CD4-positive, CD25-positive, alpha-beta regulatory T cell (primary cell): ENCODE measurements at regions not wholly inside any gene's neighbourhood (a gene's known extent, or its start where the extent isn't known, plus 50 kb on each side); places are given as distances from the start of the nearest gene placed in this dataset.

Experiments
- ATAC-seq, 2 donors: fragments of 150-1000 bp; cut with Tn5 transposase; one replicate each; pipeline ENCODE4 v1.10.0; 2021; ENCODE audit warnings: low read depth in 2 of 2, moderate number of reproducible peaks in 2 of 2, moderate library complexity in 1 of 2
- DNase-seq, 3 donors: peaks; one replicate each; pipeline versions ENCODE4 v3.0.0 to v3.0.0-alpha.2; 2012 to 2022; ENCODE audit warnings: mixed read lengths in 1 of 3
- H3K27ac ChIP-seq: one replicate; pipeline ENCODE4 v1.7.0; 2013; ENCODE audit warnings: mild to moderate bottlenecking, low read length; ENCODE audit not compliant: insufficient read depth, poor library complexity, severe bottlenecking
- H3K27me3 ChIP-seq: one replicate; pipeline ENCODE4 v1.7.0; 2013; ENCODE audit warnings: low read length; ENCODE audit not compliant: control insufficient read depth, insufficient read depth
- H3K36me3 ChIP-seq: one replicate; pipeline ENCODE4 v1.7.0; 2013; ENCODE audit warnings: mild to moderate bottlenecking, low read length, moderate library complexity; ENCODE audit not compliant: control insufficient read depth, insufficient read depth
- H3K4me1 ChIP-seq: 2 replicates; pipeline ENCODE4 v1.7.0; 2013; ENCODE audit warnings: mild to moderate bottlenecking, low read length; ENCODE audit not compliant: insufficient read depth, control insufficient read depth, poor library complexity, severe bottlenecking
- H3K4me3 ChIP-seq: one replicate; pipeline ENCODE4 v1.7.0; 2013; ENCODE audit warnings: low read depth, mild to moderate bottlenecking, low read length, moderate library complexity
- H3K9me3 ChIP-seq, 2 experiments: 1 replicate in 1 of 2; 2 replicates in 1 of 2; pipeline ENCODE4 v1.7.0; 2013; ENCODE audit warnings: low read length in 2 of 2, mild to moderate bottlenecking in 1 of 2, moderate library complexity in 1 of 2; ENCODE audit not compliant: control insufficient read depth in 2 of 2
- H3K27ac Mint-ChIP-seq, 3 donors: one replicate each; pipeline ENCODE4 v1.8.0; 2020 to 2022; ENCODE audit warnings: mild to moderate bottlenecking in 3 of 3, mixed read lengths in 3 of 3, moderate library complexity in 2 of 3
- H3K27me3 Mint-ChIP-seq: one replicate; pipeline ENCODE4 v1.8.0; 2022; ENCODE audit warnings: mild to moderate bottlenecking, mixed read lengths
- H3K36me3 Mint-ChIP-seq: one replicate; pipeline ENCODE4 v1.8.0; 2020; ENCODE audit warnings: mixed read lengths
- H3K4me1 Mint-ChIP-seq, 4 donors: one replicate each; pipeline ENCODE4 v1.8.0; 2020 to 2022; ENCODE audit warnings: mixed read lengths in 4 of 4, mild to moderate bottlenecking in 1 of 4
- H3K4me3 Mint-ChIP-seq, 4 donors: one replicate each; pipeline ENCODE4 v1.8.0; 2020 to 2022; ENCODE audit warnings: mild to moderate bottlenecking in 4 of 4, mixed read lengths in 4 of 4, moderate library complexity in 3 of 4
- H3K9me3 Mint-ChIP-seq, 7 donors: one replicate each; pipeline ENCODE4 v1.8.0; 2020 to 2022; ENCODE audit warnings: mixed read lengths in 7 of 7, mild to moderate bottlenecking in 3 of 7, moderate library complexity in 2 of 7

DNA sequence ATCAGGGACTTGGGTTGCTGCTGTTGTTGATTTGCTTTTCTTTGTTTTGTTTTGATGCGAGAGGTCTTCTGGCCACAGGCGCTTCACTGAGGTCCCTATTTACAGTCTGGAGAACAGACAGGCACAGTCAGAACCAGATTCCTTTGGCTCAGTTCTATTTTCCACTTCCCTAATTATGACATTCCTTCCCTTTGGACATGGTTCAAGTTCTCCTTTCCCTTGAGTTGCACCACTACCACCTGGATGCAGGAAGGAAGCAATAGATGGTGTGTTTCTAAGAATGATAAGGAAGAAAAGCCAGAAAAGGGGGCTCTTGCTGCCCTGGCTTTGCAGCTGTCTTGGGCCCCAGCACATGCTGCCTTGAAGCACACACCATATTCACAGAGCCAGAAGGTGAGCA, 160.6 kb downstream of the MAF start:
- H3K27me3 ChIP-seq: no peaks in the 10 kb centered on the region
- DNase-seq: no peak
- no peak overlapping the region for H3K4me3 ChIP-seq
- no peaks in the 10 kb centered on the region for H3K4me1 Mint-ChIP-seq
- H3K9me3 ChIP-seq: no peaks in the 10 kb centered on the region
- H3K27ac ChIP-seq: no peak overlapping the region
- H3K27ac Mint-ChIP-seq: no peak overlapping the region
- no peaks in the 10 kb centered on the region for H3K36me3 Mint-ChIP-seq
- no peaks in the 10 kb centered on the region for H3K36me3 ChIP-seq
- H3K4me3 Mint-ChIP-seq: no peak overlapping the region
- H3K27me3 Mint-ChIP-seq: no peaks in the 10 kb centered on the region
- no peak for ATAC-seq
- no peaks in the 10 kb centered on the region for H3K4me1 ChIP-seq
- no peaks in the 10 kb centered on the region for H3K9me3 Mint-ChIP-seq

DNA sequence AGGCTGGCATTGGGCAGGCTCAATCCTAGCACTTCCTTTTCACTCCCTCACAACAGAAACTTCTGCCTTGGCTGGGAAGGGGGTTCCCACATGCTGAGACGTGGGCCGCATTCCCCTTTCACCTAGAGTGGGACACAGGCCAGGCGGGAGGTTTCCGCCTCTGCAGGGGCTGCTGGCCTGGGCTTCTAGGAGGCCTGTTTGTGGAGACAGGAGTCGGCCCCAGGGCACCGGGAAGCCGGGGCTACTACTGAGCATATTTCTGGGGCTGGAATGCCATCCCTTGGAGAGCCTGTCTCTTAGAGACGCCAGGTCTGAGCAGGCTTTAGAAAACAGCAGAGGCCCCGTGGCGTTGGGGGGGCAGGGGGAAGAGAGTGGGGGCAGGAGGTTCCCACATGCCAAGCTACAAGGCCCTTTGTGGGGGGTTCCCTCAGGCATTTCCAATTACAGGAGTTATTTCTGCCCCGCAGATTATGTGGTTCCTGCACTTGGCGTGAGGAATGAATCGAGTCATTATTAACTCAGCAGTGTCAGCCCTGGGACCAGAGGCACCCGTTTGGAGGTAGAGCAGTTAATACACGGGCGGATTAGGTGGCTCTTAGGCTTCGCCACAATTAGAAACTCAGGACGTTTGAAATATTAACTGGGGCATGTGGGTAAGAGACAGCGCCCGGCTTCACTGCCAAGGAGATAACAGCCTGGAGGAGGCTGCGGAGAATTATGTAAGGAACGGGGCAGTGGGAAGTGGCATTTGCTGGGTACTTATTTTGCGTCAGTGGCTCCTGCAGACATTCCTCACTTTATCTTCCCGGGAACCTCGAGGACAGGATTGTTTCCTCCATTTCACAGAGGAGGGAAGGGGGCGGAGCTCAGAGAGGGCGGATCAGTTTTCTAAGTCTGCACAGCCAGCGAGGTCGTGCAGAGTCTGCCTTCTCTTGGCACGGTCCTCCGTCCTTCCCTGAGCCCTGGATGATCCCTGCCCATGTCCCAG, 162.5 kb downstream of the MAF start:
- no peak overlapping the region for H3K4me3 Mint-ChIP-seq
- no peak overlapping the region for H3K27ac Mint-ChIP-seq
- H3K9me3 ChIP-seq: no peaks in the 10 kb centered on the region
- H3K4me1 Mint-ChIP-seq: no peaks in the 10 kb centered on the region
- ATAC-seq: no peak
- no peaks in the 10 kb centered on the region for H3K4me1 ChIP-seq
- H3K36me3 Mint-ChIP-seq: no peaks in the 10 kb centered on the region
- no peak for DNase-seq
- no peak overlapping the region for H3K27ac ChIP-seq
- no peaks in the 10 kb centered on the region for H3K27me3 ChIP-seq
- H3K36me3 ChIP-seq: no peaks in the 10 kb centered on the region
- H3K4me3 ChIP-seq: no peak overlapping the region
- peaks cover 4% of the 10 kb centered on the region for H3K27me3 Mint-ChIP-seq
- no peaks in the 10 kb centered on the region for H3K9me3 Mint-ChIP-seq

DNA sequence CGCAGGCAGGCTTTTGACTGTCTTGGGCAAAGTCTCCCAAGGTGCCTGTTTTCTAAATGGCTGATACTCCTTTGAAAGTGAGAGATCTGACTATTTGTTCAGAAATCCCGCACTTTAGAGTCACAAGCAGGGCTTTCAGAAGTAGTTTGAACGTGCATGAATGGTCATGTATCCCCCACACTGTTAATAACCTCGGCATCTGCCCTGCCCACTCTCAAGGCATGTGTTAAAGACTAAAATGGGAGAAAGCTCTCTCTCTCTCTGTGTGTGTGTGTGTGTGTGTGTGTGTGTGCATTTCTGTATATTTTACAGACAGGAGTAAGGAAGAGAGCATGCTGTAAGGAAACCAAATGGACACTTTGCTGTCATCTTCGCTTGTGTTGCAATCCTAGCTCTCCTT, 163.7 kb downstream of the MAF start:
- peaks cover 0 to 2% (median 0%) of the 10 kb centered on the region in 7 donors for H3K9me3 Mint-ChIP-seq
- H3K36me3 Mint-ChIP-seq: no peaks in the 10 kb centered on the region
- no peaks in the 10 kb centered on the region for H3K27me3 ChIP-seq
- H3K4me3 ChIP-seq: no peak overlapping the region
- H3K4me3 Mint-ChIP-seq: no peak overlapping the region
- DNase-seq (no peak), ATAC-seq (no peak)
- no peaks in the 10 kb centered on the region for H3K4me1 Mint-ChIP-seq
- no peak overlapping the region for H3K27ac Mint-ChIP-seq
- no peaks in the 10 kb centered on the region for H3K9me3 ChIP-seq
- H3K36me3 ChIP-seq: no peaks in the 10 kb centered on the region
- H3K27me3 Mint-ChIP-seq: peaks cover 4% of the 10 kb centered on the region
- no peak overlapping the region for H3K27ac ChIP-seq
- H3K4me1 ChIP-seq: no peaks in the 10 kb centered on the region

DNA sequence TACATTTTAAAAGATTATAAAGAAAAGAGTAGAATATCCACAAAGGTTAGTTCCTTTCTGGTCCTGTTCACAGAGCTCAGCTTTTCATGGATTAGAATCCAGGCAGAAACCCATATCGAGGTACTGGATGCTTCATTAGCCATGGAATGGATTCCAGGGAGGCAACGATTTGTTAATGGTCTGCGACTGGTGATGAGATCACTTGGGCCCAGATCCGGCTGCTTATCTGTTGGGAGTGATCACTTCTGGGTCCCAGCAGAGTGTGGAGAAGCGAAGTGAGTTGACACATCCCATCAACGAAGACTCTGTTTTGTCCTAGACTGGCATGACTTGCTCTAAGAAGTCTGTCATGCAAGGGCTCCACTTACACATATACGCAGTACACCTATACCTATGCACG, 165.8 kb downstream of the MAF start:
- Histone ChIP-seq H3K27me3 (no peaks in the 10 kb centered on the region), H3K36me3 (no peaks in the 10 kb centered on the region), H3K9me3 (no peaks in the 10 kb centered on the region), H3K27ac (no peak overlapping the region), H3K4me1 (no peaks in the 10 kb centered on the region), H3K4me3 (no peak overlapping the region)
- no peak for ATAC-seq
- Mint-ChIP-seq H3K9me3 (peaks cover 0 to 2% (median 0%) of the 10 kb centered on the region in 7 donors), H3K27me3 (peaks cover 4% of the 10 kb centered on the region), H3K36me3 (no peaks in the 10 kb centered on the region), H3K4me3 (no peak overlapping the region), H3K4me1 (no peaks in the 10 kb centered on the region), H3K27ac (no peak overlapping the region)
- no peak for DNase-seq

DNA sequence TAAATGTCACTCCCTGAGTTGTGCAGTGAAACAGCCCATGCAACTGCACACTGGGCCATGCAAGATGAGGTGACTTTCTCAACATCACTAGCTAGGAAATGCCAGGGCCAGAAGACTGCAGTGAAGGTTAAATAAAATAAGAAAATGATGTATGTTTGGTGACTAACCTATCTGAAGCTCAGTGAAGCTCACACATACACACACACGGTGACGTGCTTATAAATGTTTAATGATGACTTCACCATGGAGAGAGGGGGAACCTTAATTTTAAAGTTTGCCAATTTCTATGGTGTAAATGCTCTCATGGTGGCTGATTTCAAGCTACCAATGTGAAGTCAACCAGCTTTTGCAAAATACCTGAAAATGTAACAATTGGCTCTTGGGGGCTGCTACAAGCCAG, 166.4 kb downstream of the MAF start:
- H3K27me3 Mint-ChIP-seq: peaks cover 4% of the 10 kb centered on the region
- no peaks in the 10 kb centered on the region for H3K4me1 Mint-ChIP-seq
- peaks cover 0 to 2% (median 0%) of the 10 kb centered on the region in 7 donors for H3K9me3 Mint-ChIP-seq
- H3K27ac Mint-ChIP-seq: no peak overlapping the region
- Histone ChIP-seq H3K36me3 (no peaks in the 10 kb centered on the region), H3K4me1 (no peaks in the 10 kb centered on the region), H3K9me3 (no peaks in the 10 kb centered on the region), H3K4me3 (no peak overlapping the region), H3K27me3 (no peaks in the 10 kb centered on the region), H3K27ac (no peak overlapping the region)
- no peaks in the 10 kb centered on the region for H3K36me3 Mint-ChIP-seq
- DNase-seq (no peak), ATAC-seq (no peak)
- H3K4me3 Mint-ChIP-seq: peak overlapping the region in 1 of 4 donors; percentile 56

DNA sequence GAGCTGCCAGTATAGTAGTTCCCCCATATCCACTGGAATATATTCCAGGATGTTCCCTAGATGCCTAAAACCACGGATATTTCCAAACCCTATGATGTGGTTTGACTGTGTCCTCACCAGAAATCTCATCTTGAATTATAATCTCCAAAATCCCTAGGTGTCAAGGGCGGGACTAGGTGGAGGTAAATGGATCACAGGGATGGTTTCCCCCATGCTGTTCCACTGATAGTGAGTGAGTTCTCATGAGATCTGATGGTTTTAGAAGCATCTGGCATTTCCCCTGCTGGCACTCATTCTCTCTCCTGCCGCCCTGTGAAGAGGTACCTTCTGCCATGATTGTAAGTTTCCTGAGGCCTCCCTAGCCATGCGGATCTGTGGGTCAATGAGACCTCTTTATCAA, 168.6 kb downstream of the MAF start:
- H3K36me3 Mint-ChIP-seq: no peaks in the 10 kb centered on the region
- Histone ChIP-seq H3K36me3 (no peaks in the 10 kb centered on the region), H3K4me1 (no peaks in the 10 kb centered on the region), H3K27me3 (no peaks in the 10 kb centered on the region), H3K9me3 (no peaks in the 10 kb centered on the region), H3K27ac (no peak overlapping the region), H3K4me3 (no peak overlapping the region)
- ATAC-seq (no peak), DNase-seq (no peak)
- no peak overlapping the region for H3K4me3 Mint-ChIP-seq
- peaks cover 4% of the 10 kb centered on the region for H3K27me3 Mint-ChIP-seq
- peaks cover 0 to 2% (median 0%) of the 10 kb centered on the region in 7 donors for H3K9me3 Mint-ChIP-seq
- H3K4me1 Mint-ChIP-seq: no peaks in the 10 kb centered on the region
- no peak overlapping the region for H3K27ac Mint-ChIP-seq

DNA sequence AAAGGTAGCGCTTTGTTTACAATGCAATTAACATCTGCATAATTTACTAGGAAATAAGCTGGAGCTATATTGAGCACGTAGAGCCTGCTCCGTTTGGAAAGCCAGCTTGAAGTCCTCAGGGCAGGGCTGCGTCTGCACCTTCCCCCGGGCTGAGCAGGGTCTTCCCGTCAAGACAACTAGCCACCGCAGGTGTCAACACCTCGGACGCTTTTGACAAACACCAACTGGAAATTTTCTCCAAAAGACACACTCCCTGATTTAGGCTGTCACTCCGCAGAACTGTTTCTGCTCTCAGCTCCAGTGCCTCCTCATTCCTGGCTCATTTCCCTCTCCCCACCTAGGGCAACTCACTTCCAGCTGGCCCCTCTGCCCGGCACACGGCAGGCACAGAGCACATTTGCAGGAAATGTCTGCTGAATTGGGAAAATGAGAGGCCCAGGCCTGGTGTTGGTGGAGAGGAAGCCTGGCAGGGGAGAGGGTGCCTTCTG, 170.3 kb downstream of the MAF start:
- DNase-seq (no peak), ATAC-seq (no peak)
- Histone ChIP-seq H3K36me3 (no peaks in the 10 kb centered on the region), H3K9me3 (no peaks in the 10 kb centered on the region), H3K4me1 (no peaks in the 10 kb centered on the region), H3K27ac (no peak overlapping the region), H3K4me3 (no peak overlapping the region), H3K27me3 (no peaks in the 10 kb centered on the region)
- Mint-ChIP-seq H3K27ac (no peak overlapping the region), H3K36me3 (no peaks in the 10 kb centered on the region), H3K27me3 (peaks cover 4% of the 10 kb centered on the region), H3K4me1 (no peaks in the 10 kb centered on the region), H3K4me3 (no peak overlapping the region), H3K9me3 (peaks cover 0 to 2% (median 0%) of the 10 kb centered on the region in 7 donors)
